DND-41 (cell line): ENCODE measurements at regions not wholly inside any gene's neighbourhood (a gene's known extent, or its start where the extent isn't known, plus 50 kb on each side); places are given as distances from the start of the nearest gene placed in this dataset.

Experiments
- ATAC-seq: fragments of 200-7000 bp; cut with Tn5 transposase; 3 replicates; pipeline ENCODE4 v1.9.1; 2021; ENCODE audit warnings: low read depth; ENCODE audit not compliant: insufficient read depth
- DNase-seq: peaks from one replicate; pipeline ENCODE4 v3.0.0-alpha.2; 2020
- H2AFZ ChIP-seq: 2 replicates; pipeline ENCODE4 v1.6.0; 2012; ENCODE audit warnings: low read depth, low read length
- H3K27ac ChIP-seq: 2 replicates; pipeline ENCODE4 v1.5.1; 2012; ENCODE audit warnings: low read length, inconsistent platforms
- H3K27me3 ChIP-seq: fragments of 200-600 bp; sonication (generic); 2 replicates; pipeline ENCODE4 v1.6.0; 2012; ENCODE audit warnings: low read length, mild to moderate bottlenecking, inconsistent platforms; ENCODE audit not compliant: insufficient read depth, poor library complexity
- H3K36me3 ChIP-seq: 2 replicates; pipeline ENCODE4 v1.5.1; 2012; ENCODE audit warnings: low read length, inconsistent platforms; ENCODE audit not compliant: insufficient read depth
- H3K4me1 ChIP-seq: 2 replicates; pipeline ENCODE4 v1.5.1; 2012; ENCODE audit warnings: mild to moderate bottlenecking, low read length; ENCODE audit not compliant: insufficient read depth
- H3K4me2 ChIP-seq: 2 replicates; pipeline ENCODE4 v1.6.0; 2012; ENCODE audit warnings: mild to moderate bottlenecking, moderate library complexity, low read length, inconsistent platforms; ENCODE audit not compliant: insufficient read depth
- H3K4me3 ChIP-seq, 2 experiments: fragments of 200-600 bp in 1 of 2; shearing (Covaris generic) in 1 of 2; 2 replicates each; pipeline ENCODE4 v1.5.1; 2012 to 2016; ENCODE audit warnings: inconsistent platforms in 2 of 2, low read length in 2 of 2, mild to moderate bottlenecking in 2 of 2, low read depth in 1 of 2, moderate library complexity in 1 of 2
- H3K79me2 ChIP-seq: 2 replicates; pipeline ENCODE4 v1.6.0; 2012; ENCODE audit warnings: low read length, inconsistent platforms; ENCODE audit not compliant: insufficient read depth
- H3K9ac ChIP-seq: 2 replicates; pipeline ENCODE4 v1.6.0; 2012; ENCODE audit warnings: low read depth, mild to moderate bottlenecking, inconsistent platforms, low read length, moderate library complexity
- H3K9me3 ChIP-seq: 2 replicates; pipeline ENCODE4 v1.5.1; 2012; ENCODE audit warnings: low read length, moderate library complexity, mild to moderate bottlenecking, inconsistent platforms; ENCODE audit not compliant: insufficient read depth, severe bottlenecking
- H4K20me1 ChIP-seq: 2 replicates; pipeline ENCODE4 v1.6.0; 2012; ENCODE audit warnings: low read length; ENCODE audit not compliant: insufficient read depth
- EZH2 ChIP-seq: IDR thresholded peaks from 3 replicates; pipeline ENCODE4 v1.6.1; 2012; ENCODE audit warnings: borderline replicate concordance, low read depth, mild to moderate bottlenecking, moderate library complexity, low read length, inconsistent platforms; ENCODE audit not compliant: severe bottlenecking
- TF ChIP-seq, protein P1 (sequence below): IDR thresholded peaks from 2 replicates; pipeline ENCODE4 v1.5.1; 2012; ENCODE audit warnings: borderline replicate concordance, low read length, moderate library complexity, mild to moderate bottlenecking; ENCODE audit not compliant: poor library complexity, severe bottlenecking; ENCODE audit errors: extremely low read depth

DNA sequence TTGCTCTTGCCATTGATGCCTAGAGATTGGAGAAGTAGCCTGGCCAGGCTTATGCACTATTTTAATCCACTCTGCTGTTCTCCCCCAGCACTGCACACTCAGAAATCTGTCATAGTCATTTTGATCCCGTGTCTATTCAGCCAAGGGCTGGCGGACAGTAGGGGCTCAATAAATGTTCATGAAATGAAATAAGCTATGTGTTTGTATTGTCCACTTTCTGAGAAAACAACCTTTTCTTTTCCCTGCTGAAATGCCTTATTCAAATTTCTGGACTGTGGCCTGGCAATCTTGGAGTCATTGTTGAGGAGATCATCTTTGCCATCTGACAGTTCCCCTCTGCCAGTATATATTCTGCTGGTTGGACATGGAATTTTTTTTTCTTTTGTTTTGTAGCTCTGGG is 550.4 kb upstream of the MAP3K7 start:
- Histone ChIP-seq H3K9me3 (no peaks in the 10 kb centered on the region), H3K79me2 (no peaks in the 10 kb centered on the region), H3K9ac (no peak overlapping the region), H4K20me1 (no peaks in the 10 kb centered on the region), H3K27ac (no peak overlapping the region), H3K4me1 (no peaks in the 10 kb centered on the region), H3K36me3 (no peaks in the 10 kb centered on the region), H3K4me3 (no peak overlapping the region), H3K4me2 (no peak overlapping the region), H2AFZ (no peak overlapping the region), H3K27me3 (no peaks in the 10 kb centered on the region)
- no peak for ATAC-seq
- TF ChIP-seq, protein P1, sequence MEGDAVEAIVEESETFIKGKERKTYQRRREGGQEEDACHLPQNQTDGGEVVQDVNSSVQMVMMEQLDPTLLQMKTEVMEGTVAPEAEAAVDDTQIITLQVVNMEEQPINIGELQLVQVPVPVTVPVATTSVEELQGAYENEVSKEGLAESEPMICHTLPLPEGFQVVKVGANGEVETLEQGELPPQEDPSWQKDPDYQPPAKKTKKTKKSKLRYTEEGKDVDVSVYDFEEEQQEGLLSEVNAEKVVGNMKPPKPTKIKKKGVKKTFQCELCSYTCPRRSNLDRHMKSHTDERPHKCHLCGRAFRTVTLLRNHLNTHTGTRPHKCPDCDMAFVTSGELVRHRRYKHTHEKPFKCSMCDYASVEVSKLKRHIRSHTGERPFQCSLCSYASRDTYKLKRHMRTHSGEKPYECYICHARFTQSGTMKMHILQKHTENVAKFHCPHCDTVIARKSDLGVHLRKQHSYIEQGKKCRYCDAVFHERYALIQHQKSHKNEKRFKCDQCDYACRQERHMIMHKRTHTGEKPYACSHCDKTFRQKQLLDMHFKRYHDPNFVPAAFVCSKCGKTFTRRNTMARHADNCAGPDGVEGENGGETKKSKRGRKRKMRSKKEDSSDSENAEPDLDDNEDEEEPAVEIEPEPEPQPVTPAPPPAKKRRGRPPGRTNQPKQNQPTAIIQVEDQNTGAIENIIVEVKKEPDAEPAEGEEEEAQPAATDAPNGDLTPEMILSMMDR = no peak
- no peak for DNase-seq

DNA sequence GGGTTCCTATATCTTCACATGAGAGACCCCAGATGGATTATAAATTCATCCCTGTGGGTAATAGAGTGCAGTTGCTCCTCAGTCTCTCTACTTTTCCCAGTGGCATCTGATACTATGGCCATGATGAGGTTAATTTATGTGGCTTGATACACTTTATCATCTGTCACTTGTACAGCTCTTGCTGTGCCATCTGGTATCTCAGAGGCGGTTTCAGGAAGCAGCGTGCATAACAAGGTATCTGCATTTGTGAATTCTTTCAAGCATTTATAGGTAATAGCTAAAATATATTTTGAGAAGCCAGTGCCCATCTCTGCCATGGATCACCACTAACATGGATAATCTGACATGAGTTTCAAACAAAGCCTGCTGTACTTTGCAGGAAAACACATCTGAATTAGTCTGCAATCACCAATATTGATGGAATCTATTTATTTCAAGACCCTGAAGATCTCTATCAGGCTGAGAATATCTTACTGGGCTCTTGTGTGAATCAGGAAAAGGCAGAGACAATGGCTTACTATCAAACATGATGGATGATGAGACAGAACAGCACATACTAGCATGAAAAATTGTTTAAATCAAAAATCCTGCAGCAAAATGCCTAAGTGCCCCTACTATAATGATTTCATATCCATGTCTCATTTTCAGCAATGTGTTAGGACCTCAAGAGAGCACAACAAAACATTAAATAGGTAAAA is 548.7 kb upstream of the MAP3K7 start:
- Histone ChIP-seq H3K4me3 (no peak overlapping the region), H3K9me3 (no peaks in the 10 kb centered on the region), H3K79me2 (no peaks in the 10 kb centered on the region), H3K9ac (no peak overlapping the region), H3K27me3 (no peaks in the 10 kb centered on the region), H3K36me3 (no peaks in the 10 kb centered on the region), H3K27ac (no peak overlapping the region), H3K4me2 (no peak overlapping the region), H3K4me1 (no peaks in the 10 kb centered on the region), H2AFZ (no peak overlapping the region), H4K20me1 (no peaks in the 10 kb centered on the region)
- TF ChIP-seq, protein P1 = no peak
- TF ChIP-seq EZH2 = no peak
- no peak for ATAC-seq
- no peak for DNase-seq

DNA sequence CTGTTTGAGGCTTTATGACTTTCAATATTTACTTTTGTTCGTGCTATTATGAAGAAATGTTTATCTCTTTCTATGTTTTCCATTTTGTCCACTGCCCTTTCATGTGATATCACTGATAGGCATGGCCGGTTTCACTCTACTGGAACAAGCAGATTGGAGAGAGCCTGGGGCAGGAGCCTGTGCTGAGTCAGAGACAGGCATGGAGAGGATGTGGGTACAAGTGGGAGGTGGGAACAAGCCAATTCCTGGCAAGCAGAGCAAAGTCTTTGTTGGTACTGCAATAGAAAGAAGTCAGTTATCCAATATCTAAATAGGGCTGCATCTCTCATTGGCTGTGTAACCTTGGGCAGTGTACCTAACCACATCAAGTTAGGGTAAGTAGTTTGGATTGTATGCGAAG is 545.6 kb upstream of the MAP3K7 start:
- H3K4me1 ChIP-seq = no peaks in the 10 kb centered on the region
- TF ChIP-seq, protein P1 = no peak
- TF ChIP-seq EZH2 = no peak
- no peak overlapping the region for H3K4me2 ChIP-seq
- no peak overlapping the region for H3K27ac ChIP-seq
- no peak overlapping the region for H2AFZ ChIP-seq
- no peaks in the 10 kb centered on the region for H4K20me1 ChIP-seq
- no peaks in the 10 kb centered on the region for H3K9me3 ChIP-seq
- H3K36me3 ChIP-seq = no peaks in the 10 kb centered on the region
- H3K4me3 ChIP-seq = no peak overlapping the region
- H3K27me3 ChIP-seq = no peaks in the 10 kb centered on the region
- DNase-seq = no peak
- H3K9ac ChIP-seq = no peak overlapping the region
- peak; percentile 48 for ATAC-seq
- H3K79me2 ChIP-seq = no peaks in the 10 kb centered on the region

DNA sequence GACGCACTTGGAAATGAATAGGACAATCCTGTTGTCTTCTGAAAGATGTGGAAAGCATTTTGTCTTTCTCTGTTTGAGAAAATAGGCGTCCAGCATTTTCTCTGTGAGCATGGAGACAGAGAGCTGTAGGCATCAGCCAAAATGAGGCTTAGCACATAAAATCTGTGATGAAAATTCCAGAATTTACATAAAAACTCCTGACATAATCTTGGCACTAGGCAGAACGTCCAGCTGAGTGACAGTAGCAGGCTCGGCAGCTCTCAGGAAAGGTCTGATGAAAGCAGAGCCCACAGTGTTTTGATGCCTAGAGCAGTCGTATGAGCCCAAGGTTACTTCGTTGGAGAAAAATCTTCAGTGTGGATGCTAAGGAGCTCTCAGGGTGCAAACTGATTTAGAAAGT is 543.3 kb upstream of the MAP3K7 start:
- no peaks in the 10 kb centered on the region for H4K20me1 ChIP-seq
- ATAC-seq = no peak
- no peak for TF ChIP-seq EZH2
- TF ChIP-seq, protein P1 = no peak
- H3K4me3 ChIP-seq = no peak overlapping the region
- H3K27ac ChIP-seq = no peak overlapping the region
- no peak overlapping the region for H2AFZ ChIP-seq
- H3K27me3 ChIP-seq = no peaks in the 10 kb centered on the region
- no peak overlapping the region for H3K4me2 ChIP-seq
- DNase-seq = no peak
- no peak overlapping the region for H3K9ac ChIP-seq
- H3K36me3 ChIP-seq = no peaks in the 10 kb centered on the region
- no peaks in the 10 kb centered on the region for H3K9me3 ChIP-seq
- H3K79me2 ChIP-seq = no peaks in the 10 kb centered on the region
- no peaks in the 10 kb centered on the region for H3K4me1 ChIP-seq
